GM19452 (cell line): ENCODE measurements at regions not wholly inside any gene's neighbourhood (a gene's known extent, or its start where the extent isn't known, plus 50 kb on each side); places are given as distances from the start of the nearest gene placed in this dataset.
"Not testable (repeated sequence)": the region's sequence is repeated elsewhere in the genome, so short reads cannot be mapped to it uniquely, and the experiment has no call there.

ENCODE experiments used
- ATAC-seq: cut with Tn5 transposase; IDR thresholded peaks from one replicate; pipeline ENCODE4 v1.9.1; 2021; ENCODE audit not compliant: unreplicated experiment

DNA sequence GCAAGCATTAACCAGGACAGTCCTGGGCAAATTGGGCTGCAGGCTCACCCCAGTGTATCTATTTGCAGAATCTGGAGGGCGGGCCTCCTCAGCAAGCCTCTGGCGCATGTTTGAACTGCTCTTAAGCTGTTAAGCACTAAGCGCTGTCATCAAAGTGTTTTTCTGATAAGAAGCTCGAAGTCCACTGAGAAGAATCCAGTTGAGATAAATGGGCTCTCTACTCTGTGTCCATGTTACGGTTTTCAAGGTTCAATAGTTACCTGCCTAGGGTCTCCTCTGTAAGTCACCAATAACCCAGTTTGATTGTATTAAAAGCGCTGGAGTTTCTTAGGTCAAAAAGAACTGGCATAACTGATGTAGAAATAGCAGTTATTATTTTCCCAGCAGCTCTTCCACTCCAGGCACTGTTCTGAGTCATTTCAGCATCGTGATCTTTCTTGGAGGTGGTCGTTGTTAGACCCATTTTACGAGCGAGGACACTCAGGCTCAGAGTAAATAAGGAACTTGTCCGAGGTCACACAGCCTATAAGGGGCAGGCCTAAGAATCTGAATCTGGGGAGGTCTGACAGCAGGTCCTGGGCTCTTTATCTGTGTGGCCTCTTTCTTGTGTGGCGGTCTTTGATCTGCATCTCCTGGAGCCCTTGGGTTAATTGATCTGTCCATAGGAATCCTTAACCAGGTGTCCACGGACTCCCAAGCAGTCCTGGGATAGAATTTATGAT is 207.4 kb upstream of the ZNF217 start:
- ATAC-seq, result no peak

DNA sequence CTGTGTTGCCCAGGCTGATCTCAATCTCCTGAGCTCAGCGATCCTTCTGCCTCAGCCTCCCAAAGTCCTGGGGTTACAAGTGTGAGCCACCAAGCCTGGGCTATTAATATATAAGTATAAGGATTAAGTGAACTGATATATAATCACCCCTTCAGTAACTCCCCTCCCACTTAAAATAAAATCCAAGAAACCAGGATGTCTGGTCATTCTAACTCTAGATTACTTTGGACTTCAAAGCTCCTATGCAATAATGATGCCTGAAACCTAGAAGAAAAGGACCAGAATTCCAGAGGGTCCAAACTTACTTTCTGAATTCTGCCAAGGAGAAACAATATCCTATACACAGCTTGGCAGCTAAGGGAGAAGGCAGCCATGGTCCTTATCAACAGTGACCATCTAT is 206.8 kb upstream of the ZNF217 start:
- no peak for ATAC-seq

DNA sequence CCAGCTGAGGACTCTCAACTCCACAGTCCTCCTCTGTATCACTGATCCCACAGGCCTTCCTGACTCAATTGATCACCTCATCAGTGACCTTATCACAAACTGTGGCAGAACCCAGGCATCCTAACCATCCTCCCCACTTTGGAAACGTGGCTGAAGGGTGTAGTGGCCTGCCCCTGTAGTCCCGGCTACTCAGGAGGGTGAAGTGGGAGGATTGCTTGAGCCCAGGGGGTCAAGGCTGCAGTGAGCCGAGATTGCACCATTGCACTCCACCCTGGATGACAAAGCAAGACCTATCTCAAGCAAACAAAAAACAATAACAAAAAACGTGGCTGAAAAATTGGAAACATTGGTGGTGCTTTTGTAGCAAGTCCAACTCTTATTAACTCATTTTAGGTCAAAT is 203.4 kb upstream of the ZNF217 start:
- ATAC-seq, result no peak

DNA sequence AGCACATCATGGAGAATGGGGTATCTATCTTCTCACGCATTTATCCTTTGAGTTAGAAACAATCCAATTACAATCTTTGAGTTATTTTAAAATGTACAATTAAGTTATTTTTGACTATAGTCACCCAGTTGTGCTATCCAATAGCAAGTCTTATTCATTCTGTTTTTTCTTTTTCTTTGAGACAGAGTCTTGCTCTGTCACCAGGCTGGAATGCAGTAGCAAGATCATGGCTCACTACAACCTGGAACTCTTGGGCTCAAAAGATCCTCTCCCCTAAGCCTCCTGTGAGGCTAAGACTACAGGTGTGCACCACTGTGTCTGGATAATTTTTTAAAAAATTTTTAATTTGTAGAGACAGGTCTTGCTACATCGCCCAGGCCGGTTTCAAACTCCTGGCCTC is 201.5 kb upstream of the ZNF217 start:
- ATAC-seq, result no peak

DNA sequence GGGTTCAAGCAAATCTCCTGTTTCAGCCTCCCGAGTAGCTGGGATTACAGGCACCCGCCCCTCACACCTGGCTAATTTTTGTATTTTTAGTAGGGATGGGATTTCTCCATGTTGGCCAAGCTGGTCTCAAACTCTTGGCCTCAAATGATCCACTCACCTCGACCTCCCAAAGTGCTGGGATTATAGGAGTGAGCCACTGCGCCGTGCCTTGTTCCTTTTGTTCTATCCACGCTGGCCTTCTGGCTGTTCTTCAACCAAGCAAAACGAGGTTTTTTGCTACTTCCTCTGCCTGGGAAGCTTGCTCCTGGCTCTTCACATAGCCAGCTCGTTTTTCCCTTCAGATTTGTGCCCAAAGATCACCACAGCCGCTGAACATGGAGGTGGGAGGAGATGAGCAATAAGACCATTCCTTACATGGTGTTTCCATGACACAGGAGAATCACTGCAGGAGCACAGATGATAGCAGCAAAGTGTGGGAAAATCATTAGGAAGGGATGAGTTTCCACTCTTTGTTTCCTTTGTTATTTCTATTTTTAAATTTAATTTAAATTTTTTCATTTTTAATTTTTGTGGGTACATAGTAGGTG is 201.0 kb upstream of the ZNF217 start:
- ATAC-seq, result no peak

DNA sequence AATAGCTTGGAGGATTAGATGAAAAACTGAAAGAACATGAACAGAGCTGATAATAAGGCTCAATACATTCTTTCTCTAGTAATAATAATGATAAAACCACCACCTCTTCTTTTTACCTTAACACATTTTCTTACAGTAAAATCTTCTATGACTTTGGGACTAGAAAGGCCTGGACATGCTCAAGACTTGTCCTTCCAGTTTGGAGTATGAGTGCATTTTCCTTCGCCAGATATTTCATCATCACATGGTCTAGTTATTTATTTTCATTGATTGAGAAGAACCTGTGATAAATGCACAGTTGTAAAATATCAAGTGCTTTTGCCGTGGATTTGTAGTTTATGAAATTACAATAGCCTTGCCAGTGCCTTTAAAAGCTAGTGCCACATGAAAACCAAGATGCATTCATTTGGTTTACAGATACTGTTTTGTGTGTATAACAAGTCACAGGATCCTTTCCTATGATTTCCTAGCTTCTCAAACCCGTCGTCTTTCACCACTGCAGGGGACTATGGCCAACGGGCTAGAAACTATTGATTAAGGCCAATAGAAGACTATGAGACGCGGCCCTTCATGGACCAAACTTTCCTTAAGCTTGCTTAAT is 200.2 kb upstream of the ZNF217 start:
- no peak for ATAC-seq

- ATAC-seq, result no peak
These were observed 199.4 kb upstream of the ZNF217 start for GRCh38 chr20:53792946-53793536.

DNA sequence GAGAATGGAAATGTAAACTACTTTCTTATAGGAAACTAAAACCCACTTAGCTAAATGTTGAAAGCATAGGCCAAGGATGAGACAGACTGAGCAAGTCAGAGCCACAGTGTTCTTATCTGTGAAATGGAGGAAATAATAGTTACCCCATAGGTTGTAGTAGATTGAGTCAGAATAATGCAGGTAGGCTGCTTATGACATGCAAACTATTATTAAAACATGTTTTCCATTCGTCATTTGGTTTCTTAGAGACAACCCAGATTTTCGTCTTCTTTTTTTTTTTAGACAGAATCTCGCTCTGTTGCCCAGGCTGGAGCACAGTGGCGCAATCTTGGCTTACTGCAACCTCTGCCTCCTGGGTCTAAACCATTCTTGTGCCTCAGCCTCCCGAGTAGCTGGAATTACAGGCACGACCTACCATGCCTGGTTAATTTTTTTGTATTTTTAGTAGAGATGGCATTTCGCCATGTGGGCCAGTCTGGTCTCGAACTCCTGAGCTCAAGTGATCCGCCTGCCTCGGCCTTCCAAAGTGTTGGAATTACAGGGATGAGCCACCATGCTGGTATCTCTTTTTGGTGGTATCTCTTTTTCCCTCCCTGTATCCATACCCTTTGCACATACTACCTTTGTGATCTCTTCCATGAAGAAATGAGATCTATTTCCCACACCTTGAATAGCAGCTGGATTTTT is 196.5 kb upstream of the ZNF217 start:
- no peak for ATAC-seq

DNA sequence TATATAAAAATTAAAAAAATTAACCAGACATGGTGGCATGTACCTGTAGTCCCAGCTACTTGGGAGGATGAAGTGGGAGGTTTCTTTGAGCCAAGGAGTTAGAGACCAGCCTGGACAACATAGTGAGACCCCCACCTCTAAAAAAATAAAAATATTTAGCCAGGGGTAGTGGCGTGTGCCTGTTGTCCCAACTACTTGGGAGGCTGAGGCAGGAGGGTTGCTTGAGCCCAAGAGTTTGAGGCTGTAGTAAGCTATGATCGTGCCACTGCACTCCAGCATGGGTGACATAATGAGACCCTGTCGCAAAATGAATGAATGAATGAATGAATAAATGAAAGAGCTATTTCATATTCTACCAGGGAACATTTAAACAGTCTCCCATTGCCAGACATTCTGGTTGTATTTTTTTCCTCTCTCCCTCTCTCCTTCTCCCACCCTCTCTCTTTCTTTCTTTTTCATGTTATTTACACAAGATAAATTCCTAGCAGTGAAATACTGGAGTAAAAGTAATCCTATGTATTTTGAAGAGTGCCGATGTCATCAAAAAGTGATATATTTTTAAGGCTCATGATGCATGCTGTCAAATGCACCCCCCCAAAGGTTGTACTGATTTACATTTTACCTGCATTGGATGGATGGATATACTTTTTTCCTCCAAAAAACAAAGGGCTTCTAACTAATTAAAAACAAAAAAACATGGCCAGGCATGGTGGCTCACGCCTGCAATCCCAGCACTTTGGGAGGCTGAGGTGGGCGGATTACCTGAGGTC is 194.8 kb upstream of the ZNF217 start:
- ATAC-seq, result no peak

- not testable (repeated sequence) for ATAC-seq
These were observed 193.9 kb upstream of the ZNF217 start for GRCh38 chr20:53787491-53787931.

DNA sequence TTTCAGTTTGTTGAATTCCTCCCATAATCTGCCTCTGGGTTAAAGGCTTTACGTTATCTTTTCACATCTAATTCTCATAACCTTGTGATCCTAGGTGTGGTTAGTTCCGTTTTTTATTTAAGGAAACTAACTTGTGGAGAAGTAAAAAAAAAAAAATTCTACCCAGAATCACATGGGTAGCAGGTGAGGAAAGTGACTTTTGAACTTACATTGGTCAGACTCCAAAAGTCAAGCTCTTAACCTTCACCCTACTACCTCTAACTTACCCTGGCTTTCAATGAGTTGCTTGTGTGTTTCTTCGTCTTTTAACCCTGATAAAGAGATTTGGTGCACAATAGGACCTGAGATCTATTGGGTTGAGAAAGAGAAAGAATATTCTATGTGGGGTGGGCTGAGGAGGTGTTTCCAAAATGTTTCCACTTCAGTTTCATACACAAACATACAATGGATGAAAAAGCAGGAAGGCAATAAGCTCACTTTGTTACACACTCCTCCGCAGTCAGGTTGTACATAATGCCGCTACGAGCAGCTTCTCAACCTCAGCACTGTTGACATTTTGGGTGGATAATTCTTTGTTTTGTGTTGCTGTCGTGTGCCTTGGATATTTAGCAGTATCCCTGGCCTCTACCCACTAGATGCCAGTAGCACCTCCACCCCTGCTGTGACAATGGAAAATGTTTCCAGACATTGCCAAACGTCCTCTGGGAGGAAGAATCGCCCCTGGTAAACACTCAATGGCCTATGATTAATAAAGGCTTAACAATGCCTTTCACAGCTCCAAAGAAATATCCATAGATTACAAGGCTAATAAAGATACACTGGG is 193.0 kb upstream of the ZNF217 start:
- ATAC-seq, result no peak

DNA sequence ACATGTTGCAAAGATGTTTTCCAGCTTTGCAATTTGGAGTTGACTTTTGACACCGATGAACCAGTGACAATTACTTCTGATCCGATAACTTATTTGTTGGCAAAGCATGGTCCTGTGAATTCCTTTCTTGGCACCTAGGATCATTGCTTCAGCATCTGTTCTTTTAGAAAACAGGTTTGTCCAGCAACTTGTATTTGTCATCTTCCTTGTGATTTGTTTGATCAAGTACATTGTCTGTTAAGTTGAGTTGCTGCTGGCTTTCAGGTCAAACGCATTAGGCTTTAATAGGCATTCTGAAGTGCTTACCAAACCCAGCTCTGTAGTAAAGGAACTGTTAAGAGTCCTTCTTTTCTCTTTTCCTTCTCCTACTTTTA is 192.4 kb upstream of the ZNF217 start:
- ATAC-seq, result no peak

GRCh38 chr20:53785320-53785719 is 191.7 kb upstream of the ZNF217 start:
- no peak for ATAC-seq

DNA sequence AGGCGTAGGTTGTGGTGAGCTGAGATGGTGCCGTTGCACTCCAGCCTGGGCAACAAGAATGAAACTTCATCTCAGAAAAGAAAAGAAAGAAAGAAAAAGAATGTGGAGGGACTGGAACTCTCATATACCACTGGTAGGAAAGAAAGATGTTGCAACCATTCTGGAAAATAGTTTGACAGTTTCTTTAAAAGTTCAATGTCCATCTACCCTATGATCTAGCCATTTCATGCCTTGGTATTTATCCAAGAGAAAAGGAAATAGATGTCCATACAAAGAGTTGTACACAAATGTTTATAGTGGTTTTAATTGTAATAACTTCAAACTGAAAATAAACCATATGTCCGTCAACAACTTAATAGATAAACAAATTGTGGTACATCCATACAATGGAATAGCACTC is 190.1 kb upstream of the ZNF217 start:
- ATAC-seq, result no peak

GRCh38 chr20:53782612-53783246 is 189.1 kb upstream of the ZNF217 start:
- no peak for ATAC-seq

GRCh38 chr20:53779822-53780221 is 186.2 kb upstream of the ZNF217 start:
- ATAC-seq, result no peak

DNA sequence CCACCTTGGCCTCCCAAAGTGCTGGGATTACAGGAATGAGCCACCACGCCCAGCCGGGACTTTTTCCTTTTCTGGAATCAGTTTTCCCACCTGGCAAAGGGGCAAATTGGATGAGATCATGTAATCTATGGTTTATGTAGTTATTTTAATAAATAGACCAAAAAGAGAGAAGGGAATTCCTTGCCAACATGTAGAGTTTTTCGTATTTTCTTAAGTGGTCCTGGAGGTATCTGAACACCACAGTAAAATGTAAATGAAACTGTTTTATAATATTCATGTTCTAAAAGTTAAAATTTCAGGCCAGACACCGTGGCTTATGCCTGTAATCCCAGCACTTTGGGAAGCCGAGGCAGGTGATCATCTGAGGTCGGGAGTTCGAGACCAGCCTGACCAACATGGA is 185.1 kb upstream of the ZNF217 start:
- ATAC-seq, result no peak

- no peak for ATAC-seq
These were observed 184.4 kb upstream of the ZNF217 start for GRCh38 chr20:53778041-53778516.

DNA sequence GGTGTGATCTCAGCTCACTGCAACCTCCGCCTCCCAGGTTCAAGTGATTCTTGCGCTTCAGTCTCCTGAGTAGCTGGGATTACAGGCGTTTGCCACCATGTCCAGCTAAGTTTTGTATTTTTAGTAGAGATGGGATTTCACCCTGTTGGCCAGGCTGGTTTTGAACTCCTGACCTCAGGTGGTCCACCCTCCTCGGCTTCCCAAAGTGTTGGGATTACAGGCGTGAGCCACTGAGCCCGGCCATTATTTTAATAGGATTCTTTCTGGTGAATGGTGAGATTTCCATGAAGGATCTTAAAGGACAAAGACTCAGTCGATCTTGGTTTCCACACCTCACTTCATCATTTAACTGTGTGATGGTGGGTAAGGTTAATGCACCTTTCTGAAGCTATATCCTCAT is 183.8 kb upstream of the ZNF217 start:
- ATAC-seq, result not testable (repeated sequence)
